HCT116 (cell line): ENCODE measurements at regions not wholly inside any gene's neighbourhood (a gene's known extent, or its start where the extent isn't known, plus 50 kb on each side); places are given as distances from the start of the nearest gene placed in this dataset.

ENCODE experiments used
- ATAC-seq: fragments of 200-7000 bp; cut with Tn5 transposase; 2 replicates; pipeline ENCODE4 v1.9.1; 2020; ENCODE audit warnings: mild to moderate bottlenecking, moderate library complexity
- BruUV-seq: library from RNA; stranded (reverse); fragments of 400-500 nt; replicated peaks from 2 replicates; lab custom pipeline; 2021; lab: Mats Ljungman, UMichigan
- CTCF ChIA-PET: fragments of 300-600 bp; sonication (Branson Sonifier 250); formaldehyde crosslinking; loops from one replicate; lab custom pipeline; 2021; ENCODE audit warnings: antibody characterized with exemption; lab: Charles Lee
- POLR2A ChIA-PET: fragments of 300-600, 350-600 bp; sonication (Branson Sonifier 250); formaldehyde crosslinking; loops from one replicate; lab custom pipeline; 2021; ENCODE audit warnings: antibody characterized with exemption; lab: Charles Lee
- RAD21 ChIA-PET, 2 experiments: fragments of 300-600 bp; sonication (Branson Sonifier 250); formaldehyde crosslinking; loops; one replicate each; lab custom pipeline; 2023; ENCODE audit warnings: low total read pairs in 2 of 2; ENCODE audit not compliant: uncharacterized antibody in 2 of 2, unreplicated experiment in 2 of 2, low non-redundant PET in 1 of 2; lab: Charles Lee
- DNase-seq: peaks from one replicate; pipeline ENCODE4 v3.0.0-alpha.2; 2010; ENCODE audit warnings: low read depth, low spot score
- H2AFZ ChIP-seq: fragments of 200-600 bp; shearing (Covaris generic), sonication (generic); 2 replicates; pipeline ENCODE4 v1.6.1; 2017; ENCODE audit warnings: low read depth, mixed run types, mixed read lengths, antibody characterized with exemption, low read length; ENCODE audit not compliant: poor library complexity, severe bottlenecking
- H3K27ac ChIP-seq: 2 replicates; pipeline ENCODE4 v1.5.1; 2012; ENCODE audit warnings: low read depth, low read length
- H3K27me3 ChIP-seq: fragments of 200-600 bp; sonication (generic); 2 replicates; pipeline ENCODE4 v1.6.1; 2016; ENCODE audit warnings: mixed run types, low read length, mixed read lengths; ENCODE audit not compliant: insufficient read depth
- H3K36me3 ChIP-seq, 2 experiments: fragments of 200-500 bp in 1 of 2; fragments of 200-600 bp in 1 of 2; sonication (Bioruptor generic) in 1 of 2; sonication (generic) in 1 of 2; 2 replicates each; pipeline versions ENCODE4 v1.5.1 to v1.6.1; 2014 to 2016; ENCODE audit warnings: low read length in 2 of 2, inconsistent platforms in 1 of 2, mixed read lengths in 1 of 2, mixed run types in 1 of 2; ENCODE audit not compliant: insufficient read depth in 2 of 2, control insufficient read depth in 1 of 2
- H3K4me1 ChIP-seq, 2 experiments: fragments of 200-600 bp in 1 of 2; sonication (generic) in 1 of 2; 2 replicates each; pipeline versions ENCODE4 v1.5.1 to v1.6.1; 2012 to 2017; ENCODE audit warnings: low read length in 2 of 2, inconsistent platforms in 1 of 2, mild to moderate bottlenecking in 1 of 2, mixed read lengths in 1 of 2, mixed run types in 1 of 2, moderate library complexity in 1 of 2; ENCODE audit not compliant: insufficient read depth in 2 of 2, control insufficient read depth in 1 of 2
- H3K4me2 ChIP-seq: fragments of 200-600 bp; sonication (generic); 2 replicates; pipeline ENCODE4 v1.6.1; 2017; ENCODE audit warnings: mixed run types, low read length, mixed read lengths
- H3K4me3 ChIP-seq, 2 experiments: fragments of 200-600 bp in 1 of 2; sonication (generic) in 1 of 2; replicated peaks in 1 of 2; 2 replicates each; pipeline ENCODE4 v1.5.1; 2011 to 2016; ENCODE audit warnings: low read length in 2 of 2, control low read depth in 1 of 2, low read depth in 1 of 2, mild to moderate bottlenecking in 1 of 2, mixed read lengths in 1 of 2, mixed run types in 1 of 2
- H3K79me2 ChIP-seq: fragments of 200-600 bp; sonication (generic); 2 replicates; pipeline ENCODE4 v1.6.1; 2017; ENCODE audit warnings: mild to moderate bottlenecking, mixed run types, low read length, moderate library complexity, mixed read lengths; ENCODE audit not compliant: insufficient read depth
- H3K9ac ChIP-seq: fragments of 200-600 bp; sonication (generic); 2 replicates; pipeline ENCODE4 v1.6.1; 2016; ENCODE audit warnings: low read length, mixed read lengths
- H3K9me2 ChIP-seq: fragments of 200-600 bp; sonication (generic), shearing (Covaris generic); 2 replicates; pipeline ENCODE4 v1.6.1; 2017; ENCODE audit warnings: mixed run types, mild to moderate bottlenecking, moderate library complexity; ENCODE audit not compliant: insufficient read depth
- H3K9me3 ChIP-seq, 2 experiments: fragments of 200-500 bp in 1 of 2; fragments of 200-600 bp in 1 of 2; sonication (Bioruptor generic) in 1 of 2; sonication (generic) in 1 of 2; 2 replicates each; pipeline ENCODE4 v1.6.1; 2014 to 2017; ENCODE audit warnings: low read length in 2 of 2, mixed read lengths in 2 of 2, inconsistent platforms in 1 of 2, low read depth in 1 of 2, mild to moderate bottlenecking in 1 of 2, mixed run types in 1 of 2, moderate library complexity in 1 of 2; ENCODE audit not compliant: control insufficient read depth in 1 of 2, insufficient read depth in 1 of 2
- H4K20me1 ChIP-seq: fragments of 200-600 bp; sonication (generic), shearing (Covaris generic); 2 replicates; pipeline ENCODE4 v1.6.1; 2017; ENCODE audit warnings: mixed run types, mild to moderate bottlenecking, moderate library complexity; ENCODE audit not compliant: insufficient read depth
- ATF3 ChIP-seq: IDR thresholded peaks from 2 replicates; pipeline ENCODE4 v1.6.1; 2012
- CBX3 ChIP-seq: IDR thresholded peaks from 2 replicates; pipeline ENCODE4 v1.6.1; 2012; ENCODE audit warnings: low read depth
- CEBPB ChIP-seq: IDR thresholded peaks from 2 replicates; pipeline ENCODE4 v1.6.1; 2012; ENCODE audit warnings: low read depth
- CTCF ChIP-seq, 3 experiments: fragments of 200-600 bp in 1 of 3; sonication (generic) in 1 of 3; IDR thresholded peaks in 2 of 3; conservative IDR thresholded peaks in 1 of 3; 2 replicates each; pipeline ENCODE4 v1.5.1; 2012 to 2017; ENCODE audit warnings: low read depth in 2 of 3, low read length in 2 of 3, antibody characterized with exemption in 1 of 3, borderline replicate concordance in 1 of 3, control low read depth in 1 of 3, mild to moderate bottlenecking in 1 of 3, mixed read lengths in 1 of 3, mixed run types in 1 of 3, moderate library complexity in 1 of 3; ENCODE audit not compliant: insufficient read depth in 1 of 3
- EGR1 ChIP-seq: IDR thresholded peaks from 2 replicates; pipeline ENCODE4 v1.6.1; 2012; ENCODE audit warnings: low read depth
- ELF1 ChIP-seq: IDR thresholded peaks from 2 replicates; pipeline ENCODE4 v1.6.1; 2012; ENCODE audit warnings: low read depth, borderline replicate concordance
- EZH2phosphoT487 ChIP-seq: fragments of 200-600 bp; IDR thresholded peaks from 2 replicates; pipeline ENCODE4 v1.6.1; 2018; ENCODE audit warnings: antibody characterized with exemption, borderline replicate concordance
- POLR2A ChIP-seq: IDR thresholded peaks from 2 replicates; pipeline ENCODE4 v1.7.0; 2011; ENCODE audit warnings: borderline replicate concordance; ENCODE audit not compliant: insufficient read depth, insufficient read length; ENCODE audit errors: extremely low read depth
- SIN3A ChIP-seq: IDR thresholded peaks from 2 replicates; pipeline ENCODE4 v1.6.1; 2012; ENCODE audit warnings: low read depth
- SP1 ChIP-seq: IDR thresholded peaks from 2 replicates; pipeline ENCODE4 v1.6.1; 2012; ENCODE audit warnings: low read depth
- SRF ChIP-seq: IDR thresholded peaks from 2 replicates; pipeline ENCODE4 v1.6.1; 2012; ENCODE audit warnings: low read depth
- TCF7L2 ChIP-seq: IDR thresholded peaks from 2 replicates; pipeline ENCODE4 v1.7.0; 2011; ENCODE audit warnings: borderline replicate concordance, inconsistent platforms; ENCODE audit not compliant: insufficient read depth, insufficient read length; ENCODE audit errors: extremely low read depth
- ZBTB33 ChIP-seq: IDR thresholded peaks from 2 replicates; pipeline ENCODE4 v1.6.1; 2011; ENCODE audit warnings: mild to moderate bottlenecking, low read length, moderate library complexity; ENCODE audit not compliant: insufficient replicate concordance; ENCODE audit errors: extremely low read depth
- intact Hi-C: fragments of 100-400 bp; cut with micrococcal nuclease; formaldehyde crosslinking; loops from 2 replicates; pipeline ENCODE4 v1.10.0; 2022

- Histone ChIP-seq H3K27ac (no peak overlapping the region), H3K4me2 (no peak overlapping the region), H3K4me3 (no peak overlapping the region), H3K9ac (no peak overlapping the region), H3K4me1 (no peaks in the 10 kb centered on the region), H3K27me3 (no peaks in the 10 kb centered on the region), H3K9me2 (no peaks in the 10 kb centered on the region), H3K36me3 (no peaks in the 10 kb centered on the region), H3K9me3 (no peaks in the 10 kb centered on the region), H4K20me1 (no peaks in the 10 kb centered on the region), H2AFZ (no peak overlapping the region), H3K79me2 (no peaks in the 10 kb centered on the region)
- TF ChIP-seq EGR1 (no peak), CTCF (IDR thresholded peaks at IDR 0.05 in 2 of 3, conservative IDR thresholded peaks at IDR 0.05 in 1 of 3; ENCODE audit: borderline replicate concordance in 1 of 3, insufficient read depth in 1 of 3, low read depth in 2 of 3, low read length in 2 of 3) (no peak), CEBPB (no peak), SP1 (no peak), ZBTB33 (no peak), TCF7L2 (no peak), SRF (no peak), ELF1 (no peak), EZH2phosphoT487 (no peak), POLR2A (no peak), CBX3 (no peak), ATF3 (no peak), SIN3A (no peak)
- ChIA-PET RAD21 (no interaction called here), POLR2A (no interaction called here), CTCF (no interaction called here)
- DNase-seq (no peak), ATAC-seq (no peak)
- BruUV-seq = no TSS peak
- intact Hi-C loops = no loop called here
Observed at GRCh38 chr5:116861666-116862065, 287.0 kb upstream of the SEMA6A start.
